Chondrocyte (in vitro differentiated cells): ENCODE measurements at regions not wholly inside any gene's neighbourhood (a gene's known extent, or its start where the extent isn't known, plus 50 kb on each side); places are given as distances from the start of the nearest gene placed in this dataset.

ENCODE experiments used
- DNase-seq: peaks from one replicate; pipeline ENCODE4 v3.0.0; 2021; ENCODE audit warnings: mixed read lengths, low spot score
- H3K27ac Mint-ChIP-seq: one replicate; pipeline ENCODE4 v1.8.0; 2021; ENCODE audit warnings: mild to moderate bottlenecking, moderate library complexity, mixed read lengths; ENCODE audit not compliant: unreplicated experiment
- H3K27me3 Mint-ChIP-seq: 2 replicates; pipeline ENCODE4 v1.8.0; 2021; ENCODE audit warnings: low read depth, mixed read lengths
- H3K36me3 Mint-ChIP-seq: 2 replicates; pipeline ENCODE4 v1.8.0; 2021; ENCODE audit warnings: low read depth, mixed read lengths
- H3K4me1 Mint-ChIP-seq: 2 replicates; pipeline ENCODE4 v1.8.0; 2021; ENCODE audit warnings: low read depth, mild to moderate bottlenecking, mixed read lengths
- H3K4me3 Mint-ChIP-seq: one replicate; pipeline ENCODE4 v1.8.0; 2021; ENCODE audit warnings: mild to moderate bottlenecking, moderate library complexity, mixed read lengths; ENCODE audit not compliant: unreplicated experiment
- H3K9me3 Mint-ChIP-seq: 2 replicates; pipeline ENCODE4 v1.8.0; 2021; ENCODE audit warnings: low read depth, mixed read lengths
- TF ChIP-seq, protein P1 (sequence below): fragments of 200-600 bp; sonication (generic); IDR thresholded peaks from 2 replicates; pipeline ENCODE4 v1.5.0; 2021; ENCODE audit warnings: antibody characterized with exemption, mild to moderate bottlenecking, moderate library complexity

DNA sequence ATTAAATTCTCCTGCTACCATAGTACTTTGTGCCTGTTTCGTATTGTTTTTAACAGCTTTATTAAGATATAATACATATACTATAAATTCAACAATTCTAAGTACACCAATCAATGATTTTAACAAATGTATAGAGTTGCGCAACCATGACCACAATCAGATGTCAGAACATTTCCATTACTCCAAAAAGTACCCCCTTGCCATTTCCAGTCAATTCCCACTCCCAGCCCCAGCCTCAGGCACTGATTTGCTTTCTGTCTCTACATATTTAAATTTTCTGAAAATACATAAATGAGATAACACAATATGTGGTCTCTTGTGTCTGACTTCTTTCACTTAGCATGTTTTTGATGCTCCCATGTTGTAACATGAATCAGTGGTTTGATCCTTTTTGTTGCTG lies 193.9 kb downstream of the FIGN start:
- no peak for DNase-seq
- Mint-ChIP-seq H3K36me3 (no peaks in the 10 kb centered on the region), H3K9me3 (peaks cover 2% of the 10 kb centered on the region), H3K27ac (no peak overlapping the region), H3K4me3 (no peak overlapping the region), H3K27me3 (no peaks in the 10 kb centered on the region), H3K4me1 (no peaks in the 10 kb centered on the region)
- TF ChIP-seq, protein P1, sequence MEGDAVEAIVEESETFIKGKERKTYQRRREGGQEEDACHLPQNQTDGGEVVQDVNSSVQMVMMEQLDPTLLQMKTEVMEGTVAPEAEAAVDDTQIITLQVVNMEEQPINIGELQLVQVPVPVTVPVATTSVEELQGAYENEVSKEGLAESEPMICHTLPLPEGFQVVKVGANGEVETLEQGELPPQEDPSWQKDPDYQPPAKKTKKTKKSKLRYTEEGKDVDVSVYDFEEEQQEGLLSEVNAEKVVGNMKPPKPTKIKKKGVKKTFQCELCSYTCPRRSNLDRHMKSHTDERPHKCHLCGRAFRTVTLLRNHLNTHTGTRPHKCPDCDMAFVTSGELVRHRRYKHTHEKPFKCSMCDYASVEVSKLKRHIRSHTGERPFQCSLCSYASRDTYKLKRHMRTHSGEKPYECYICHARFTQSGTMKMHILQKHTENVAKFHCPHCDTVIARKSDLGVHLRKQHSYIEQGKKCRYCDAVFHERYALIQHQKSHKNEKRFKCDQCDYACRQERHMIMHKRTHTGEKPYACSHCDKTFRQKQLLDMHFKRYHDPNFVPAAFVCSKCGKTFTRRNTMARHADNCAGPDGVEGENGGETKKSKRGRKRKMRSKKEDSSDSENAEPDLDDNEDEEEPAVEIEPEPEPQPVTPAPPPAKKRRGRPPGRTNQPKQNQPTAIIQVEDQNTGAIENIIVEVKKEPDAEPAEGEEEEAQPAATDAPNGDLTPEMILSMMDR: no peak

DNA sequence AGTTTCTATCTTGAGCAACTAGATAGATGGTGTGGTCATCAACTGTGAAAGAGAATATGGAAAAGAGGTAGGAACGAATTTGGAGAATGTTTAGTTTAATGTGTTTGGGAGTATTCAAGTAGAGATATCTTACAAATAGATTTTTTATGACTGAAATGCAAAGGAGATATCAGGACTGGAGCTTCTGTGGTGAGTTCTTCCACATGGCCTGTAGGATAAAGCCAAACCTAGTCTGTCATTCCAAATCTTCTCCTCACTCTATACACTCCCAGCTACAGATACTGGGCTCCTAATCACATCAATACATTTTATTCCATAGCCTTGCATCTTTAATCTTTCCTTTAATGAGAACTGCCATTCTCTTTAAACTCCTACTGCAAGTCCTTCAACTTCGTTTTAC lies 194.3 kb downstream of the FIGN start:
- H3K27ac Mint-ChIP-seq: no peak overlapping the region
- H3K9me3 Mint-ChIP-seq: peaks cover 2% of the 10 kb centered on the region
- no peak for DNase-seq
- H3K4me1 Mint-ChIP-seq: no peaks in the 10 kb centered on the region
- no peaks in the 10 kb centered on the region for H3K27me3 Mint-ChIP-seq
- no peak overlapping the region for H3K4me3 Mint-ChIP-seq
- H3K36me3 Mint-ChIP-seq: no peaks in the 10 kb centered on the region
- TF ChIP-seq, protein P1: no peak

DNA sequence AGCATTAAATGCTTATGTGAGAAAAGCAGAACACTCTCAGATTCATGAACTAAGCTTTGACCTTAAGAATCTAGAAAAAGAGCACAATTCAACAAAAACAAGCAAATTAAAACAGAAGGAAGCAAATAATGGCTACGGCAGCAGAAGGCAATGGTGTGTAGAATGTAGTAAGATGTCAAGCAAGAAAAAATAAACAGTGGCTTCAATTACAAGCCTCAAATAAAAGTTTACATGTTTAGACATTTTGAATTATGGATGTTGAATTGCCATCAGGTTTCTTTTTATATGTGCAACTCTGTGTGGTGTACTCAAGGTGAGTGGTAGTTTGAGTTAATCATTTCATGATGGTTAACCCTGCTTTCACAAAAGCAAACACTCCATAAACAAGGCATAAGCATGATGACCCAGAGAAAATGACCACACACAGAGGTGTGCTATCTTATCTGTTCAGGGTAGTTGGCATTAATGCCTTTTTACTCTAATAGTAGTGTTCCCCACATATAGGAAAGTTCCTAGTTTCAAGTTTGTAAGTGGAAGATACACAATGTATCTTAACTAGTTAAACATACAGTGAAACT lies 207.1 kb downstream of the FIGN start:
- Mint-ChIP-seq H3K4me1 (no peaks in the 10 kb centered on the region), H3K36me3 (peaks cover 4% of the 10 kb centered on the region), H3K9me3 (peaks cover 11% of the 10 kb centered on the region), H3K27ac (no peak overlapping the region), H3K27me3 (no peaks in the 10 kb centered on the region), H3K4me3 (no peak overlapping the region)
- TF ChIP-seq, protein P1: no peak
- DNase-seq: no peak

GRCh38 chr2:163527381-163527780 lies 208.4 kb downstream of the FIGN start:
- H3K27ac Mint-ChIP-seq: no peak overlapping the region
- peaks cover 25% of the 10 kb centered on the region for H3K9me3 Mint-ChIP-seq
- H3K36me3 Mint-ChIP-seq: peaks cover 8% of the 10 kb centered on the region
- H3K4me3 Mint-ChIP-seq: no peak overlapping the region
- H3K27me3 Mint-ChIP-seq: no peaks in the 10 kb centered on the region
- no peaks in the 10 kb centered on the region for H3K4me1 Mint-ChIP-seq
- TF ChIP-seq, protein P1: no peak
- DNase-seq: no peak

GRCh38 chr2:163518762-163519161 lies 217.0 kb downstream of the FIGN start:
- Mint-ChIP-seq H3K9me3 (peaks cover 25% of the 10 kb centered on the region), H3K27me3 (no peaks in the 10 kb centered on the region), H3K4me3 (no peak overlapping the region), H3K4me1 (no peaks in the 10 kb centered on the region), H3K36me3 (peaks cover 3% of the 10 kb centered on the region), H3K27ac (no peak overlapping the region)
- TF ChIP-seq, protein P1: no peak
- no peak for DNase-seq
